GM18499 (cell line): ENCODE measurements at regions not wholly inside any gene's neighbourhood (a gene's known extent, or its start where the extent isn't known, plus 50 kb on each side); places are given as distances from the start of the nearest gene placed in this dataset.

ENCODE experiments used
- ATAC-seq: cut with Tn5 transposase; IDR thresholded peaks from one replicate; pipeline ENCODE4 v1.9.1; 2021; ENCODE audit warnings: moderate number of reproducible peaks; ENCODE audit not compliant: insufficient read depth, unreplicated experiment

GRCh38 chr7:12741951-12742575 is 54.6 kb downstream of the ARL4A start:
- no peak for ATAC-seq

- ATAC-seq = no peak
Measured at GRCh38 chr7:12746211-12746610, 58.8 kb downstream of the ARL4A start.

GRCh38 chr7:12747687-12748306 is 60.4 kb downstream of the ARL4A start:
- no peak for ATAC-seq

GRCh38 chr7:12749069-12749468 is 61.6 kb downstream of the ARL4A start:
- ATAC-seq = no peak

DNA sequence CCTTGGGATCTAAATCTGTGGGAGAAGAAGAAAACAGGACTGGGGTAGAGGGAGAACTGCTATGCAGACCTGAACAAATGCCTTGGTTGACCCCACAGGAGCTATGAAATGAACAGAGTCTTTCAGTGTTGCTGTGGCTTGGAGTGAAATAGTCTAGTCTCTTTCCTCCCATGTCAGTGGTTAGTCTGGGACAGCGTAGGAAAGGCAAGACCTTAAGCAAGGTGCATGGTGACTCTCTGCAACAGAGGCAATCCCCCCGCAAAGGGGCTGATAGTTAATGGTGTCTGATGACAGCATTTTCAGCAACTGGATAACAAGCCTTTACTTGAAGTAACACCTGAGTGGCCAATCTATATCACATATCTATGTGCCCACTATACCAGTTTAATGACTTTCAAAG is 62.3 kb downstream of the ARL4A start:
- ATAC-seq = no peak

- ATAC-seq = no peak
Measured at GRCh38 chr7:12751764-12752163, 64.3 kb downstream of the ARL4A start.

- no peak for ATAC-seq
Measured at GRCh38 chr7:12754179-12754578, 66.7 kb downstream of the ARL4A start.

DNA sequence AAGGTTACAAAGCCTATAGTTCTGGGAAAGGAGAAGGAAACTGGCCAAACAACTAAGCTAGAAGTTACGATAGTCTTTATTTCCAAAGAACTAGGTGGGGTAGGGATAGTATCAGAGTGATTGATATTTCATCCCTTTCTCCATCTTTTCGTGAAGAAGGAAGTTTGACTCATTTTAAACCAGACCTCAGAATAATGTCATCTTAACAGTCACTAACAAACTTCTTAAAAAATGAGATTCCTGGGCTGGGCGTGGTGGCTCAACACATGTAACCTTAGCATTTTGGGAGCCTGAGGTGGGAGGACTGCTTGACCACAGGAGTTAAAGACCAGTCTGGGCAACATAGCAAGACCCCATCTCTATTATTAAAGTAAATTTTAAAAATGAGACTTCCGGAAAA is 69.4 kb downstream of the ARL4A start:
- no peak for ATAC-seq

DNA sequence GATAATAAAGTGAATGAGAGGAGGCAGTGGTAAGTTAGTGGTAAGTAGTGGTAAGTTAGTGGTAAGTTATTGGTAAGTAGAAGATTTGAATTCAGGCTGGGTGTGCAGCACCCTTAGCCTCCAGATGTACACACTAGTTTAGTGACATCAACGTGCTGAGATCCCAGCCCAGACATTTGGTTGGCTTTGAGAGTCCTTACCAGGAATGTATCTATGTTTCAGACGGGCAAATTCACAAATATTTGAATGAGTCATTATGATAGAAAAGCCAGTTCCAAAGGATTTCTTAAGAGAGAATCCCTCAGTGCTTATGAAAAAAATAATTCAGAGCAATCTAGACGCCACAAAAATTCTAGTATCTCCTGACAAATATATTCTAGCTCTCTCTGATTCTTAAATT is 70.0 kb downstream of the ARL4A start:
- ATAC-seq = no peak

DNA sequence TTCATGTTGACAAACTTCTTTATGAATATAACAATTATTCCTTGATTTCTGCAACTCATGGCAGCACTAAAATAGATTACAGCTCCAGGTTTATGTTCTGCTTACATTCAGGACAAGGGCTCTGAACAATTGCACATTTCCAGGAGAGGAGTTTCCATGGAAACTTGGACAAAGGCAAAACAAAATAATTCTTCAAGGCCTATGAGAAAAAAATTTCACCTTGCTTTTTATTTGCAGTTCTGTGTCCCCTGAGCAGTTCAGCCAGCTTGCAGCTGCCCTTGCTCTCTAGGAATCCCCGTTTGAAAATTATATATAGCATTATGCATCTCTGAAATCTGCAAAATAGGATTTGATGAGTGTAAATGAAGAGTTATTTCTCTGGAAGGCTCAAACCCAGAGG is 71.7 kb downstream of the ARL4A start:
- no peak for ATAC-seq

DNA sequence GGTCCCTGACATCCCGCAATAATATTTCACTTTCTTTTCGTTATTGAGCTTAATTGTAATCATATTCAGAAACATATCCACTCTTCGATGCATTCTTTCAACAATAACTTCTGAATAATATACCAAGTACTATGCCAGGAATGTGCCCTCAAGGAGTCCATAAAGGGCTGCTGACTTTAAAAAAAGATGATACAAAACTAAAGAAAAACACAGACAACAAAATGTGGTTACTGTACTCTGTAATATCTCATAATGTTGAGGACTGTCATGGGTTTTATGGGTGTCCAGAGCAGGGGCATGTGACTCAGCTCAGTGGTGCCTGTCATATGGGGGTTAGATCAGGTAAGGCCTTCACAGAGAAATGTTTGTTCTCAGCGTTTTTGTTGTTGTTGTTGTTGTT is 73.7 kb downstream of the ARL4A start:
- ATAC-seq = no peak

DNA sequence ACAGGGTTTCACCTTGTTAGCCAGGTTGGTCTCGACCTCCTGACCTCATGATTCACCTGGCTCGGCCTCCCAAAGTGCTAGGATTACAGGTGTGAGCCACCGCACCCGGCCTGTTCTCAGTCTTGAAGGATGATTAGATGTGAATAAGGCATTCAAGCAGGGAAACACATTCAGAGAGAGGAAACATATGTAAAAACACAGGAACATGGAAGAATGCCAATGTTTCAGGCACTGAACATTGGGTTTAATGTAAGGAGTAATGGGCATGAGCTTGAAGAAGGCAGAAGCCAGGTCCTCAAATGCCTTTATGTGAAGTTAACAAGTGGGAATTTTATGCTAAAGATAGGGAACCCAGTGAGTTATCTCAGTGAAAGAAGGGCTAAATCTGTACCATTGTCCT is 74.3 kb downstream of the ARL4A start:
- ATAC-seq = no peak

DNA sequence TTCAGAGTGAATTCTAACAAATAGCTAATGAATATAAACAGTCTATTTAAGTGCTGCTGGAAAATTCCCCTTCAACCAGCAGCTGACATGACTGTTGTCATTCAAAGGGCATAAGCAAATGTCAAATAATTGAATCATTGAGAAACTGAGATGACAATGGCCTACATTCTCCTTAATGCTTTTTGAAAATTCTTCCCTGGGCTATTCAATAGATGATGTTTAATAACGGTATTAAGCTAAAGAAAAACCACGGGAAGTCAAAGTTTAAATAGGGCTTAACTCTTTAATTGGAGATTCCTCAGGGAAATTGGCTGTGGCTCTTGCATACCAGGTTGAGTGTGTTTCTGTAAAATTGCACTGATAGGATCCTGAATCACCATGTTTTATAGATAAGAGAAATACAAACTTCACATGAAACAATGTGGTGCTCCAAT is 77.0 kb downstream of the ARL4A start:
- ATAC-seq = no peak

- ATAC-seq = no peak
Measured at GRCh38 chr7:12765431-12766100, 78.1 kb downstream of the ARL4A start.

GRCh38 chr7:12766416-12766815 is 79.0 kb downstream of the ARL4A start:
- ATAC-seq = no peak

DNA sequence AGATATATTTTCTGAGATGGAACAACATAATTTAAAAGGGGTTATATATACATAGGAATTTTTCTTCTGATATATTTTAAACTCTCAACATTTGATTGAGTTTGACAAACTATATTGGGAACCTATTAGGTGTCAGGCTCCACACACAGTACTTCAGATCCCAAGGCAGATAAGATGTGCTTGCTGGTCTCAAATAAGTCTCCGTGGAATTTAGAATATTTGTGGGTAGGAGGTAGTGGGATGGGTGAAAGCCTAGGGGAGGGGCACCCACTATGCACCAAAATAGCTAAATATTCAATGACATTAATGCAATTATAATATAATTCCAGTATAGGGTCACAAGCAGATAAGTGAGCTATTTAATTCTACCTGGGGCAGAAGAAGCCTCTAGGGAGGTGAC is 81.5 kb downstream of the ARL4A start:
- ATAC-seq = no peak

DNA sequence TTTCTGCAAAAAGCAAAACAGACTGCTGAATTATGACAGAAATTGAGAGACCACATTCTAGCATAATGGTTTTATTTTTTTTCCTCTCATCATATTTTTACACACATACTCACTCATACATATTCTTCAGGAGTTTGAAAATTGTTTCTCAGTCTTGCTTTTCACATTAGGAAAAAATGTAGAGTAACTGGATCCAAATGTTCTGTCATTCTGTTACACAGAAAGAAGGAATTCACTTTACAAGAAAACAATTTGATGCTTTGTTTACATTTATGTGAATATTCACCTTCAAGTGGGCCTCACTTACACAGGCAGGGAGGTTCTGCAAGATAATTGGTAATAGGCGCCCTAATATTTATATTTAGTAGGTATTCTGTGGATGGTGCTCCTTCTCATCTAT is 82.0 kb downstream of the ARL4A start:
- no peak for ATAC-seq

DNA sequence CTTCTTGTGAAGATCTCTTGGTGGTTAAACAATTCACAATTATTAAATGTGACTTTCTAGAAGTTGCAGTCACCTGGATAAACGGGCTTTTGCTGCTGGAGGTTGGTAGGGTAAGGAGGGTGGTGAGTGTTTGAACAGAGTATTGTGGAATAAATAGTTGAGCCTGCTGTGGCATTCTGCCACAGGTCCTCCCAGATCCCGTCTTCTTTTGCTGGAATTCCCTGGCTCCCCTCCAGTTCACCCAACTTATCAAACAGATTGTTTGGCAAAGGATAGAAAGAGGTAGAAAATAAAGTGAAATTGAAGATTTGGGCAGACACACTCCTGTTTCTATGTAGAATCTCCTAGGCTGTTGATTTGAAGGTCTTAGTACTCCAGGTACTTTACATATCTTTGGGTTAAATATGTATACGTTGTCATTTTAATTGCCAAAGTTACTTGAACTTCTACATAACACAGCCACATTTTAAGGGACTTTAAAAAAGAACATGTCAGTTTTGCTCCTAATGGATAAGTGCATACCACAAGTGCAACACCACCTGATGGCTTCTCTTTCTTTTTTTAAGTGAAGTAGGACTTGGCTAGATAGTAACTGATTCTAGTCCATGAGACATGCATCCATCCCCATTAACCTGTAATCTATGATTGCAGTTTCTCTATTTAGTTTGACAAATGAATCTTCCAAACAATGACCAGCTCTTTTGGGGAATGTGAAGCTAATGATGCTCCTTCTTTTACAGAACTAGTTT is 83.0 kb downstream of the ARL4A start:
- no peak for ATAC-seq

GRCh38 chr7:12771378-12771877 is 84.0 kb downstream of the ARL4A start:
- ATAC-seq = no peak

- no peak for ATAC-seq
Measured at GRCh38 chr7:12772768-12773167, 85.3 kb downstream of the ARL4A start.

- ATAC-seq = no peak
Measured at GRCh38 chr7:12777257-12777656, 89.8 kb downstream of the ARL4A start.
